Ovary (tissue), 3 donors: ENCODE measurements at regions not wholly inside any gene's neighbourhood (a gene's known extent, or its start where the extent isn't known, plus 50 kb on each side); places are given as distances from the start of the nearest gene placed in this dataset.

Experiments
- CTCF ChIP-seq, 3 donors: fragments of 450-650 bp in 2 of 3; fragments of 200-600 bp in 1 of 3; IDR thresholded peaks; one replicate each; pipeline versions ENCODE4 v1.5.1 to v1.8.0; 2016 to 2022; ENCODE audit warnings: antibody characterized with exemption in 3 of 3, mild to moderate bottlenecking in 1 of 3
- POLR2A ChIP-seq: fragments of 450-650 bp; IDR thresholded peaks from one replicate; pipeline ENCODE4 v1.6.1; 2017; ENCODE audit warnings: antibody characterized with exemption, mild to moderate bottlenecking, moderate library complexity
- donor health status: DM: no; HTN: no; CAD: no.

- TF ChIP-seq CTCF (IDR thresholded peaks at IDR 0.05) (no peak), POLR2A (no peak)
Observed at GRCh38 chr1:5598824-5599395, 393.3 kb downstream of the NPHP4 start.
